ENCODE measurements at regions not wholly inside any gene's neighbourhood (a gene's known extent, or its start where the extent isn't known, plus 50 kb on each side); places are given as distances from the start of the nearest gene placed in this dataset.

GRCh38 chr2:224160917-224161316, 121.8 kb upstream of the SERPINE2 start:
- POLR2A ChIA-PET = no interaction called here
- Histone ChIP-seq H3K27me3 (replicated peaks in 1 of 2; ENCODE audit: control insufficient read depth in 2 of 2, insufficient read depth in 2 of 2, low read length in 1 of 2) (no peaks in the 10 kb centered on the region; a peak in 1 of 4 replicates), H3K9me3 (replicated peaks; ENCODE audit: control insufficient read depth, insufficient read depth, low read length) (no peaks in the 10 kb centered on the region), H3K27ac (ENCODE audit: control insufficient read depth, insufficient read depth) (no peak overlapping the region), H3K4me2 (ENCODE audit: control insufficient read depth, insufficient read depth) (no peak overlapping the region), H3K79me2 (ENCODE audit: control insufficient read depth, insufficient read depth, low read length) (no peaks in the 10 kb centered on the region), H3K36me3 (ENCODE audit: control insufficient read depth in 2 of 2, insufficient read depth in 2 of 2, low read length in 1 of 2) (no peaks in the 10 kb centered on the region), H2AFZ (ENCODE audit: control insufficient read depth, low read depth, low read length) (no peak overlapping the region), H3K4me3 (no peak overlapping the region), H3K9ac (ENCODE audit: control insufficient read depth, insufficient read depth, low read length) (no peak overlapping the region), H4K20me1 (ENCODE audit: control insufficient read depth, insufficient read depth) (no peaks in the 10 kb centered on the region; the same call in 1 of the 2 replicates), H3K4me1 (ENCODE audit: control insufficient read depth, insufficient read depth, low read length) (no peaks in the 10 kb centered on the region)
- intact Hi-C loops (cut with micrococcal nuclease; ENCODE audit: unreplicated experiment) = no loop called here
- FAIRE-seq (no peak), DNase-seq (ENCODE audit: low read depth, low spot score) (no peak), ATAC-seq (no peak)
- RAD21 ChIA-PET (ENCODE audit: unreplicated experiment) = no interaction called here
- 0% methylated on average over 1 of the region's 1 CpG for WGBS (ENCODE audit: insufficient coverage, insufficient replicate concordance, low lambda C conversion rate, missing lambda C conversion rate)
- TF ChIP-seq POLR2A (IDR thresholded peaks at IDR 0.05; ENCODE audit: low read depth, low read length) (no peak), HCFC1 (IDR thresholded peaks at IDR 0.05; ENCODE audit: low read length) (no peak), MEF2B (IDR thresholded peaks at IDR 0.05; ENCODE audit: partially characterized antibody, poor library complexity, severe bottlenecking) (no peak), CBX5 (IDR thresholded peaks at IDR 0.05; ENCODE audit: low read depth) (no peak), ZNF687 (IDR thresholded peaks at IDR 0.05) (no peak), STAT1 (conservative IDR thresholded peaks at IDR 0.05) (no peak), ATF7 (IDR thresholded peaks at IDR 0.05; ENCODE audit: low read depth) (no peak), NFXL1 (IDR thresholded peaks at IDR 0.05; ENCODE audit: borderline replicate concordance) (no peak), PRDM15 (CRISPR knock-in tag; IDR thresholded peaks at IDR 0.05) (no peak), ZNF622 (IDR thresholded peaks at IDR 0.05) (no peak), SP1 (IDR thresholded peaks at IDR 0.05; ENCODE audit: low read depth, low read length) (no peak), BMI1 (IDR thresholded peaks at IDR 0.05; ENCODE audit: borderline replicate concordance) (no peak), IKZF2 (IDR thresholded peaks at IDR 0.05) (no peak), CEBPZ (IDR thresholded peaks at IDR 0.05; ENCODE audit: low read depth, low read length) (no peak), SPI1 (IDR thresholded peaks at IDR 0.05; ENCODE audit: borderline replicate concordance, insufficient read depth, low read depth, low read length) (no peak), KLF5 (IDR thresholded peaks at IDR 0.05; ENCODE audit: partially characterized antibody) (no peak)
- in situ Hi-C loops (cut with MboI) = no loop called here
- CTCF ChIA-PET = no interaction called here
- SMC1A ChIA-PET (ENCODE audit: uncharacterized antibody, unreplicated experiment) = no interaction called here
- no TSS peak for BruUV-seq (replicated peaks)

Measured in GM12878 (cell line).